ENCODE measurements at regions not wholly inside any gene's neighbourhood (a gene's known extent, or its start where the extent isn't known, plus 50 kb on each side); places are given as distances from the start of the nearest gene placed in this dataset.

GRCh38 chr3:55174747-55175146, 246.9 kb upstream of the LRTM1 start:
- TF ChIP-seq CTCF (IDR thresholded peaks at IDR 0.05; ENCODE audit: low read length, missing control alignments) = no peak
- DNase-seq (ENCODE audit: low read depth) = no peak
- H3K4me3 ChIP-seq (replicated peaks; ENCODE audit: low read depth, low read length) = no peak overlapping the region

GRCh38 chr3:55173504-55173903, 245.6 kb upstream of the LRTM1 start:
- H3K4me3 ChIP-seq (replicated peaks; ENCODE audit: low read depth, low read length) = no peak overlapping the region
- TF ChIP-seq CTCF (IDR thresholded peaks at IDR 0.05; ENCODE audit: low read length, missing control alignments) = no peak

GRCh38 chr3:55172913-55173312, 245.1 kb upstream of the LRTM1 start:
- H3K4me3 ChIP-seq (replicated peaks; ENCODE audit: low read depth, low read length) = no peak overlapping the region
- TF ChIP-seq CTCF (IDR thresholded peaks at IDR 0.05; ENCODE audit: low read length, missing control alignments) = no peak
- no peak for DNase-seq (ENCODE audit: low read depth)

More at GRCh38 chr3:55173504-55173903, 245.6 kb upstream of the LRTM1 start:
- no peak for DNase-seq (ENCODE audit: low read depth)

GRCh38 chr3:55170444-55170843, 242.6 kb upstream of the LRTM1 start:
- TF ChIP-seq CTCF (IDR thresholded peaks at IDR 0.05; ENCODE audit: low read length, missing control alignments) = no peak
- H3K4me3 ChIP-seq (replicated peaks; ENCODE audit: low read depth, low read length) = no peak overlapping the region
- DNase-seq (ENCODE audit: low read depth) = no peak

- H3K4me3 ChIP-seq (replicated peaks; ENCODE audit: low read depth, low read length) = no peak overlapping the region
- peak; percentile 95 for DNase-seq (ENCODE audit: low read depth)
- TF ChIP-seq CTCF (IDR thresholded peaks at IDR 0.05; ENCODE audit: low read length, missing control alignments) = no peak
Measured at GRCh38 chr3:55169608-55170072, 241.8 kb upstream of the LRTM1 start.

GRCh38 chr3:55169161-55169560, 241.3 kb upstream of the LRTM1 start:
- no peak overlapping the region for H3K4me3 ChIP-seq (replicated peaks; ENCODE audit: low read depth, low read length)
- no peak for DNase-seq (ENCODE audit: low read depth)
- TF ChIP-seq CTCF (IDR thresholded peaks at IDR 0.05; ENCODE audit: low read length, missing control alignments) = no peak

- DNase-seq (ENCODE audit: low read depth) = no peak
- H3K4me3 ChIP-seq (replicated peaks; ENCODE audit: low read depth, low read length) = no peak overlapping the region
- no peak for TF ChIP-seq CTCF (IDR thresholded peaks at IDR 0.05; ENCODE audit: low read length, missing control alignments)
Measured at GRCh38 chr3:55167586-55168317, 239.9 kb upstream of the LRTM1 start.
